Activated T-cell treated with anti-CD3 and anti-CD28 coated beads for 24 hours (primary cell): ENCODE measurements at regions not wholly inside any gene's neighbourhood (a gene's known extent, or its start where the extent isn't known, plus 50 kb on each side); places are given as distances from the start of the nearest gene placed in this dataset.
A peak's percentile ranks its signal among the peaks of the same experiment; 100 is the strongest.
"Not testable (repeated sequence)": the region's sequence is repeated elsewhere in the genome, so short reads cannot be mapped to it uniquely, and the experiment has no call there.

Experiments
- DNase-seq: peaks from one replicate; pipeline ENCODE4 v3.0.0-alpha.2; 2020; ENCODE audit warnings: low read depth

DNA sequence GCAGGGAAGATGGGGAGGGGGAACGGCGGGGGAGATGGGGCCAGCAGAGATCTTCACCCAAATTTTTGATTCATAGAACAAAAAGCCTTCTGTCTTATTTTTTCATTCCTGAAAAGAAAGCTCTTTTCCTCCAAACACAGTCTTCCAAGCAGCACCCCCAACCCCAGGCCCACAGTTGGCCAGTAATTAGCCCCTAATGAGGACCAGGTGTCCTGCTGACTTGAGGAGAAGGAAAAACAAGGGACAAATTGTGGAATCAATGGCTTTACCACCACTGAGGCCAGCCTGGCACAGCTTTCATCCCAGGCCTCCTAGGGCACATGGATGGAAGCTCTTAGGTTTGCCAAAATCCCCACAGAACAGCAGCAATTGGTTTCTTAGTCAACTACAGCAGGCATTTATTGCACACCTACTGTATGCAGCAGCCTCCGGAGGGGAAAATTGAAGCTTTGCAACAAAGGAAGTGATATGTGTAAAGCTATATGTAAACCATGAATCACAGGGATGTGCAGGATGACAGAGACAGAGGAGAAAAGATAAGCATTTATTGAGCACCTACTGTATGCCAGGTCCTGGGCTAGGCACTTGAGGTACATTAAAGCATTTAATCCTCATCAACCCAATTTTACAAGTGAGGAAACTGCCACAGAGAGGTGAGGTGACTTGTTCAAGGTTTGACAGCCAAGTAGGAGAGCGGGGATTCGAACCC is 199.5 kb downstream of the TBC1D2B start:
- no peak for DNase-seq

GRCh38 chr15:77876107-77876820 is 201.2 kb downstream of the TBC1D2B start:
- DNase-seq: not testable (repeated sequence)

GRCh38 chr15:77875066-77875721 is 202.3 kb downstream of the TBC1D2B start:
- DNase-seq: peak; percentile 27

DNA sequence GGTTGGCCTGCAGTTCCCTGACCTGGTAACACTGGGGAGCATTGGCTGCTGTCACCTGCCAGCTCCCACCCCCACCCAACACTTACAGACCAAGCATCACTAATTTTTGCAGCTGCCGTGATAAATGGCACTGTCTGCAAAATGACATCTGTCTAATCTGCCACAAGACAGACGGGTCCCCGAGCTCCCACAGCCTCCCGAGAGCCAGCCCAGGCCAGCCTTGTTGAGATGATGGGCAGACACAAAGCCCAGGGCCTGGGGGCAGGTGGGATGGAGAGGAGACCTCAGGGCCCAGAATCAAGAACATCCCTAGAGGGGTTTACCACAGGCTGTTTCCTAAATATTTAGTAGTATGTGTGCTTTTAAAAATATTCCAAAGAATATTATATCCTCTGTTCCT is 203.4 kb downstream of the TBC1D2B start:
- no peak for DNase-seq

DNA sequence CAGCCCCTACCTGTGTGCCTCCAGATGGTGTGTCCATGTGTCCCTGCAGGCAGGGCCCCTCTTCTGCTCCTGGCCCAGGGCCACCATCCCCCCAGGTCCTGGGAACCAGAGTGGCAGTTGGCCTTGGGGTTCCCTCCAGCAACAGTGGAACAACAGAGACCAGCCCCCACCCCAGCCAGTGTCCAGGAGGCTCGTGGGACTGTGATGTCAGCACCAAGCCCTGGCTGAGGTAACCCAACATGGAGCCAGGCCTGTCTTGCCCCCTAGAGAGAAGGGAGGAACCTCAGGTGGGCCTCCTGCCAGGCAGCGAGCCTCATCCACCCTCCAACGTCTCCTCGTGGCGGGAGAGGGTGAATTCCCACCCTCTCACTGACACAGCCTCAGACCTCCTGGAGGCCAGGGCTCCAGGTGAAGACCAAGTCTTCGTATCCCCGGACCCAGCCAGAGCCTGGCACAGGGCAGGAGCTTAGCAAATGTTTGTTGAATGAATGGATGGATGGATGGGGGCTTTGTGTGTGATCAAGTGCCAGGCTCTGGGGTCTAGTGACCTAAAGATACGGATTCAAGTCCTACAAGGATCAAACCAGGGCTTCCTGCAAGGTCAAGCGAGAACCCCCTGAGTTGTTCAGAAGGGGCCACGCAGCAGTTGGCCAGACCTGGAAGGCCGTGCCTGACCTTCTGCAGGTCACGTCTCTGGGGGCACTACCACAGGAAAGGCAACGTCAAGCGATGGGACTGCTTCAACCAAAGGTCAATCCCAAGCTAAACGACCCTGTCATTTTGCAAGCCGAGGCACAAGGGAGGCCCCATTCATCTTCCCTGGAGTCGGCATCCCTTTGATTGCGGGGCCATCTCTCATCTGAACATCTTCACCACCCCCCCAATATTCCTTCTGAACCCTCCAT is 204.7 kb downstream of the TBC1D2B start:
- not testable (repeated sequence) for DNase-seq

GRCh38 chr15:77871852-77872371 is 205.6 kb downstream of the TBC1D2B start:
- DNase-seq: no peak

DNA sequence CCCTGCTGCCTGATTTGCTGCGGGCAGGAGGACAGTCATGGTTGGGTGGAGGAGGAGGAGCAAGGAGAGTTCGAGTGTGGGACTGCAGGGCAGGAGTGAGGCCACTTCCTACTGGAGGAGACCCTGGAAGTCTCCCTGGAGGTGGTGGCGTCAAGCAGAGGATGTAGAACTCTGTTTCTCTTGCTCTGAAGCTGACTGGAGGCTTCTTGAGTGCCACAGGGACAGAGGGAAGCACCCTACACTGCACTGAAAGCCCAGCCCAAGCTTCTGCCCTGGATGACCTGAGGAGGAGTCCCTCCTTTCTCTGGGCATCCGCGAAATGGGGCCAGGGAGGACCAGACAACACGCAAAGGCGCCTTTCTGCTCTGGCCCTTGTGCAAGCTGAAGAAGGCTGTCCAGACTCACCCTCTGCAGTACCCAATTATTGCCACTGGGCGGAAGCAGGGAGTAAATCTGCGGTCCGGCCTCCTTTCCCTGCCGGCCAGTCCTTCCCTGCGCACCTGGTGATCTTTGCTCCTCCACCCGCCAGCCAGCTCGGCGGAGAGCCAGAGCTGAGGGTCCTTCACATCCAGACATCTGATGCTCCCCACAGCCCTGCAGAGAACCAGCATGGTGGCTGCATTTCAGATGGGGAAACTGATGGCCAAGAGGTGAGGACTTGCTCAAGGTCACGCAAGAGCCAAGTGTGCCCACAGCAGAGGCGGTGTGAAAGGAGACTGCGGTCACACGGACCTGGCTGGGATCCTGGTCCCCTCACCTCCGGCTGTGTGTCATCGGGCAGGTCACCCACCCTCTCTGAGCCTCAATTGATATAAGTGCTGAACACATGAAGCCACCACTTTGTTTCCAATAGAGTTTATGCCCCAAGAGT is 207.1 kb downstream of the TBC1D2B start:
- peak; percentile 28 for DNase-seq

- no peak for DNase-seq
Measured at GRCh38 chr15:77869021-77869895, 208.3 kb downstream of the TBC1D2B start.

- DNase-seq: not testable (repeated sequence)
Measured at GRCh38 chr15:77868048-77868629, 209.4 kb downstream of the TBC1D2B start.

GRCh38 chr15:77867266-77868047 is 210.1 kb downstream of the TBC1D2B start:
- DNase-seq: no peak

DNA sequence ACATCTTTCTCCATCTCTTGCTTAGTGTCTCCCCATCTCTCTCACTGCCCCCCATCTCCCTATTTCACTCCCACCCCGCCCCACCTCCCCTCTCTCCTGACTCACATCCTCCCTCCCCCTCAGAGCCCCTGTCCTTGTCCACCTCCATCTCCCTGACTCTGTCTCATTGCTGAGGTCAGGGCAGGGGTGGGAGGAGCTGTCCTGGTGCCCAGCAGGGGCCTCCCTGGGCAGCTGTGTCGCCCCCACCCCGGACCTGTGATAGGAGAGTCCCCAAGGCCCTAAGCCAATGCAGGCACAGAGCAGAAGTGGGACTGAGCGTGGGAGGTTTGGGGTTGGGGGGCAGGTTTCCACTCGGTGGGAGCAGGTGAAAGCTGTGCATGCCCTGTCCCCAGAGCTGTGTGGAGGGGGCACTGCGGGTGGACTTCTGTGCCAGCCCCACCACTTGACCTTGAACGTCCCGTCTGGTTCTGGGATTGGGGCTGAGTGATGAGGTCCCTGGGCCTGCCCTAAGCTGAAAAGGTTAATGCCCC is 210.8 kb downstream of the TBC1D2B start:
- DNase-seq: no peak

DNA sequence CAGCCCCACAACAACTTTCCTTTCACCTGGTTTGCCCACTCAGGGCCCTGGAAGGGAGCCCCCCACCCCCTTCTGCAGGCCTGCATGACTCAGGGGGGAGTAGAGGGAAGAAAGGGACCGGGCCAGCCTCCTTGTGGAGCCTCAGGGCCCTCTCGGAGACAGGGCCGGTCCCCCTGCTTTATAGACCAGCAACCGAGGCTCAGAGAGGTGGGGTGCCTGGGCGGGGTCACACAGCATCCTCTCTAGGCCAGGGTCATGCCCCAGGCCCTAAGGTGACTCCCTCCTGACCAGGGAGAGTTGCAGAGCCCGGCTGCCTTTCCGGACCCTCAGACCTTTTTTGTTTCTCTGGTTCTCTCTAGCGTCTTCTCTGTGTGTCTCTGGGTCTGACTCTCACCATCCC is 211.3 kb downstream of the TBC1D2B start:
- DNase-seq: no peak

- DNase-seq: no peak
Measured at GRCh38 chr15:77865701-77866100, 211.8 kb downstream of the TBC1D2B start.

DNA sequence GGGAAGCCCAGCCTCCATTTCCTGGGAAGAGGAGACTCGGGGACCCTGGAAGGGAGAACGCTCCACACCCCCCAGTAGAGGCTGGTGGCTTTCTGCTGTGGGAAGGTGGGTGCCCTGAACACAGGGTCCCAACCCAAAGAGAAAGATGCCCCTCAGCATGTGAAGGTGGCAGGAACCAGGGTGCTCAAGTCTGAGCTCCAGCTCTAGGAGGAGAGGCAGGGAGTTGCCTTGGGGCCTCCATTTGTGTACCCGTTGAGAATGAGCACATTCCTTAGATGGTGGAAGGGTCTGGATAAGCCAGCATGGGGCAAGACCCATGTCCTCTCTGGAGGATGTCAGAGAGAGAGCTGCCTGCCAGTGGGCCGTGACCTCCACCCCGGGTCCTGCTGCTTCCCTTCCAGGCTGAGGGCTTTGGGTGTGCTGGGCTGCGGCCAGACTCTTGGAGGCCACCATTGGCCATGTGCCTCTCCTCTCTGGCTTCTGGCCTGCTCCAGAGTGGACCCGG is 212.4 kb downstream of the TBC1D2B start:
- DNase-seq: no peak

DNA sequence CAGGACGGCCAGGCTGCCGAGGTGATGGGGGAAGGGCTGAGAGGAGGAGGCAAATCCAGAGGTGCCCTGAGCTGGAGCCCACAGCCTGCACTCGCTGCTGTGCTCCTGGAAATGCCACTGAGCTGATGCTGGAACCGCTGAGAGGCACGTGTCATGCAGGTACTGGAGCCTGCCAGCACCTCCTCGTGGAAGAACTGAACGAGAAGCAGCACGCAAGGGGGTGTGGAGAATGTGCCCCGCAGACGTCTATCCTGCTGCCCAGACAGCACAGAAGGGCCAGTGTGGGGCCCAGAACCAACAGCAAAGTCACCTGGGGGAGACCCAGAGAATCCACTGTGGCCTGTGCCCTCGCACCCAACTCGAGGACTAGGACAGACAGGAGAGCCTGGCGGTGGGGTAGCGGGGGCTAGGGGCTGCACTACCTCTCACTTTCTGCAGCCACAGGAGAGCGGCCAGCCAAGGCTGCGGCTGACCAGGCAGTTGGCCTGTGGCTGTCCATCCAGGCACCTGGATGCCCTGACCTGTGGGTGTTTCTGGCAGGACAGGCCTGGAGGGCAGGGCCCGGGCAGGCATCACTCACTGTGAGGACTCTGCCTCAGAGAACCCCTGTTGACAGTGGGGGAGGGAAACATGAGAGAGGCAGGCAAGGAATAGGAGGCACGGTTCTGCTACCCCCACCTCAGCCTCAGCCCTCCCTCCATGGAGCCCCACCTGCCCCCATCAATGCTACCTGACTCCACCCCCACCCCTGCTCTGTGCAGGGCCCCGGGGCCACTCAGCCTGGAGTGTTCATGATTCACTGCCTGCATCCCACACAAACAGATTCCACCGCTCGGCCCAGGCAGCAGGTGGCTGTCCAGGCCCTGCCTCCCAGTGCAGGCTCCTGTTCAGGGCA is 213.1 kb downstream of the TBC1D2B start:
- no peak for DNase-seq

DNA sequence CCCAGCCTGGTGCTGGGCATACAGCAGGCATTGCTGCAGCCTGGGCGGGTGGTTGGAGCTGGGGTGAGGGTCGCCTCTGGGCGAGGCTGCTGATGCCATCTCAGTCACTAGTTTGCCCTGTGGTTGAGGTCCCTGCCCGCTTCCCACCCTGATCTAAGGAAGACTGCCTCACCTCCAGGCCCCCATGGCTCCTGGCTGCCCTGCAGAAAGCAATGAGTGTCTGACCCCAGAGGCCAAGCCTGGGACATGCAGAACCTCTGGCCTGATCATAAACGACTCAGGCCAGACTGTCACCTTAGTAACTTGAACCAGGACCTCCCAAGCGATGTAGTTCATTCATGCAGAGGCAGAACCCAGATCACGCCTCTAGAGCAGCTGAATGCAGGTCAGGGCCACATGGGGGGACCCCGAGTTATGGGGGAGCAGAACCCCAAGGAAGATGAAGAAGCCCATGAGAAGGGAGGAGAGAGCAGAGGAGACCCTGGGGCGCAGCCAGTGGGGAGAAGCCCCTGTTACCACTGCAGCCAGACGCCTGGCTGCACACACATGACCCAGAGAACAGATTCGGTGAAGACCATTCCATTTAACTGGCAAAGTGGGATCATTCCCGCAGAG is 213.9 kb downstream of the TBC1D2B start:
- no peak for DNase-seq

DNA sequence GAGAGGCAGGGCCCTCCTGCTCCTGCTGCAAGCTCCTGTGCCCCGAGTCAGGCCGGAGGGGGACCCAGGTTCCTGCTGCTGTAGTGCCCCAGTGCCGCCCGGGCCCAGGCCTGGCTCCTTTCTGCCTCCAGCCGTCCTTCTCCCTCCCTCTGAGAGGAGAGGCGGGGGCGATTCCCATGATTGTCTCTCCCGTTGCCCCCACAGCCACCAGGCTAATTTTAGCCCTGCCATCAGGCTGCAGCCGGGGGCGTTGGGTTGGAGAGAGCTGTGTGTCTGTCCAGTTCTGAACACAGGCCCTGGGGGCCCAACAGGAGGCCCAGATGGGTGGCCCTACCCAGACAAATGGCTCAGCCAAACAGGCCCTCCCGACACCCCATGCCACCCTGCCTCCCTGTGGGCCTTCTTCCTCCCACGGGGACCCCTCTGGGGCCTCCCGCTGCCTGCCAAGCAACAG is 214.8 kb downstream of the TBC1D2B start:
- no peak for DNase-seq
